ENCODE measurements at regions not wholly inside any gene's neighbourhood (a gene's known extent, or its start where the extent isn't known, plus 50 kb on each side); places are given as distances from the start of the nearest gene placed in this dataset.

GRCh38 chr3:88983458-88983857, 124.0 kb upstream of the EPHA3 start:
- H3K36me3 ChIP-seq (ENCODE audit: control insufficient read depth in 2 of 2, insufficient read depth in 1 of 2, low read length in 2 of 2) = no peaks in the 10 kb centered on the region
- H3K27ac ChIP-seq (ENCODE audit: extremely low read depth, low read depth, low read length) = no peak overlapping the region
- CTCF ChIA-PET = no interaction called here
- H3K9me3 ChIP-seq (ENCODE audit: control insufficient read depth, insufficient read depth, low read depth, low read length) = no peaks in the 10 kb centered on the region
- H3K4me3 ChIP-seq (ENCODE audit: low read depth, low read length) = no peak overlapping the region
- POLR2A ChIA-PET = no interaction called here
- no peaks in the 10 kb centered on the region for H3K4me1 ChIP-seq (ENCODE audit: control insufficient read depth, insufficient read depth, low read length)
- TF ChIP-seq ZNF704 (tag by site-specific recombination; IDR thresholded peaks at IDR 0.05) (no peak), ZBTB26 (tag by site-specific recombination; optimal IDR thresholded peaks at IDR 0.05) (no peak), ZNF266 (tag by site-specific recombination; IDR thresholded peaks at IDR 0.05; ENCODE audit: low read depth) (no peak), KLF16 (tag by site-specific recombination; IDR thresholded peaks at IDR 0.05) (no peak), ZNF18 (tag by site-specific recombination; IDR thresholded peaks at IDR 0.05) (no peak)

- Histone ChIP-seq H3K9me3 (ENCODE audit: control insufficient read depth, insufficient read depth, low read depth, low read length) (no peaks in the 10 kb centered on the region), H3K36me3 (ENCODE audit: control insufficient read depth in 2 of 2, insufficient read depth in 1 of 2, low read length in 2 of 2) (no peaks in the 10 kb centered on the region), H3K4me1 (ENCODE audit: control insufficient read depth, insufficient read depth, low read length) (no peaks in the 10 kb centered on the region), H3K27ac (ENCODE audit: extremely low read depth, low read depth, low read length) (no peak overlapping the region), H3K4me3 (ENCODE audit: low read depth, low read length) (no peak overlapping the region)
- ChIA-PET CTCF (no interaction called here), POLR2A (no interaction called here)
- TF ChIP-seq ZNF132 (tag by site-specific recombination; IDR thresholded peaks at IDR 0.05; ENCODE audit: borderline replicate concordance) (no peak), ZNF514 (tag by site-specific recombination; IDR thresholded peaks at IDR 0.05) (no peak), PRDM10 (tag by site-specific recombination; IDR thresholded peaks at IDR 0.05) (no peak), HOXC10 (CRISPR knock-in tag; IDR thresholded peaks at IDR 0.05) (no peak), PATZ1 (tag by site-specific recombination; IDR thresholded peaks at IDR 0.05) (no peak), ZNF837 (tag by site-specific recombination; IDR thresholded peaks at IDR 0.05) (no peak), ZIC2 (tag by site-specific recombination; IDR thresholded peaks at IDR 0.05) (no peak), ZSCAN5A (tag by site-specific recombination; IDR thresholded peaks at IDR 0.05) (no peak), ZNF366 (tag by site-specific recombination; conservative IDR thresholded peaks at IDR 0.05) (no peak), ZNF610 (tag by site-specific recombination; IDR thresholded peaks at IDR 0.05; ENCODE audit: borderline replicate concordance) (no peak), ZNF692 (tag by site-specific recombination; IDR thresholded peaks at IDR 0.05) (no peak), PRDM1 (tag by site-specific recombination; IDR thresholded peaks at IDR 0.05) (no peak), ATF2 (tag by site-specific recombination; IDR thresholded peaks at IDR 0.05; ENCODE audit: low read depth) (no peak), ZNF354C (tag by site-specific recombination; IDR thresholded peaks at IDR 0.05; ENCODE audit: borderline replicate concordance, low read depth) (no peak), ZNF701 (tag by site-specific recombination; IDR thresholded peaks at IDR 0.05) (no peak), ZNF561 (tag by site-specific recombination; IDR thresholded peaks at IDR 0.05; ENCODE audit: borderline replicate concordance) (no peak)
These were observed 123.2 kb upstream of the EPHA3 start for GRCh38 chr3:88984256-88984655.

Measured in HEK293 (cell line).